SW 1271 (cell line): ENCODE measurements at regions not wholly inside any gene's neighbourhood (a gene's known extent, or its start where the extent isn't known, plus 50 kb on each side); places are given as distances from the start of the nearest gene placed in this dataset.

Experiments
- DNase-seq, 2 experiments: peaks; one replicate each; lab custom pipeline; 2025; lab: John Stamatoyannopoulos, UW

- no peak for DNase-seq
Observed at GRCh38 chr10:128759174-128759573, 633.0 kb upstream of the MKI67 start.

GRCh38 chr10:128763588-128763987 lies 637.4 kb upstream of the MKI67 start:
- DNase-seq: no peak

GRCh38 chr10:128764190-128764589 lies 638.0 kb upstream of the MKI67 start:
- no peak for DNase-seq

GRCh38 chr10:128766915-128767314 lies 640.7 kb upstream of the MKI67 start:
- DNase-seq: no peak

GRCh38 chr10:128774979-128775378 lies 648.8 kb upstream of the MKI67 start:
- no peak for DNase-seq

- DNase-seq: no peak
Observed at GRCh38 chr10:128775743-128776142, 649.5 kb upstream of the MKI67 start.

- no peak for DNase-seq
Observed at GRCh38 chr10:128776673-128777252, 650.5 kb upstream of the MKI67 start.

GRCh38 chr10:128777342-128777741 lies 651.1 kb upstream of the MKI67 start:
- no peak for DNase-seq

- no peak for DNase-seq
Observed at GRCh38 chr10:128779416-128779815, 653.2 kb upstream of the MKI67 start.

- no peak for DNase-seq
Observed at GRCh38 chr10:128780156-128780761, 654.0 kb upstream of the MKI67 start.

- no peak for DNase-seq
Observed at GRCh38 chr10:128781637-128782036, 655.4 kb upstream of the MKI67 start.

GRCh38 chr10:128784444-128784843 lies 658.2 kb upstream of the MKI67 start:
- DNase-seq: no peak

- DNase-seq: no peak
Observed at GRCh38 chr10:128792426-128793140, 666.4 kb upstream of the MKI67 start.

- DNase-seq: no peak
Observed at GRCh38 chr10:128793726-128794655, 667.8 kb upstream of the MKI67 start.

- DNase-seq: no peak
Observed at GRCh38 chr10:128796396-128796912, 670.2 kb upstream of the MKI67 start.

GRCh38 chr10:128802062-128802461 lies 665.0 kb upstream of the MGMT start:
- DNase-seq: no peak

GRCh38 chr10:128803790-128804189 lies 663.3 kb upstream of the MGMT start:
- DNase-seq: no peak

- DNase-seq: no peak
Observed at GRCh38 chr10:128804411-128804810, 662.6 kb upstream of the MGMT start.

- DNase-seq: no peak
Observed at GRCh38 chr10:128808921-128809440, 658.1 kb upstream of the MGMT start.

GRCh38 chr10:128811511-128811910 lies 655.5 kb upstream of the MGMT start:
- no peak for DNase-seq

- DNase-seq: no peak
Observed at GRCh38 chr10:128812000-128812399, 655.0 kb upstream of the MGMT start.

- DNase-seq: no peak
Observed at GRCh38 chr10:128813574-128813973, 653.5 kb upstream of the MGMT start.
